Motor neuron (in vitro differentiated cells): ENCODE measurements at regions not wholly inside any gene's neighbourhood (a gene's known extent, or its start where the extent isn't known, plus 50 kb on each side); places are given as distances from the start of the nearest gene placed in this dataset.

Source experiments
- ATAC-seq, 8 experiments: fragments of 200-7000 bp; cut with Tn5 transposase; replicated peaks in 6 of 8; 2 replicates each; pipeline ENCODE4 v1.8.0; 2021; ENCODE audit warnings: mild to moderate bottlenecking in 8 of 8, moderate library complexity in 8 of 8
- H3K27ac ChIP-seq, 2 donors: fragments of 250-450 bp; sonication (Bioruptor Pico); 2 replicates each; pipeline ENCODE4 v1.9.0; 2021; ENCODE audit warnings: antibody characterized with exemption in 2 of 2, mild to moderate bottlenecking in 2 of 2, moderate library complexity in 1 of 2
- H3K4me1 ChIP-seq, 2 donors: fragments of 250-450 bp; sonication (Bioruptor Pico); replicated peaks in 1 of 2; 2 replicates each; pipeline ENCODE4 v1.6.1; 2021; ENCODE audit warnings: antibody characterized with exemption in 2 of 2, mild to moderate bottlenecking in 2 of 2, moderate library complexity in 1 of 2
- H3K4me3 ChIP-seq, 5 donors: fragments of 250-450 bp; sonication (Bioruptor Pico); 2 replicates each; pipeline ENCODE4 v1.9.0; 2021; ENCODE audit warnings: antibody characterized with exemption in 5 of 5, mild to moderate bottlenecking in 5 of 5, moderate library complexity in 4 of 5
- WGBS, 10 experiments: fragments of 450-650 bp; shearing (Covaris generic); methylation state at CpG; one replicate each; pipeline ENCODE4 v1.0.0; 2022; 5-methylcytosine and 5-hydroxymethylcytosine counted together
- in situ Hi-C, 9 experiments: fragments of 400-800 bp; cut with MboI; loops; one replicate each; pipeline ENCODE4 v1.15.0; 2021; ENCODE audit warnings: low sequenced_read_pairs in 9 of 9, low pct_unique_long_range_greater_than_20kb in 2 of 9; ENCODE audit not compliant: unreplicated experiment in 9 of 9

- no peak for ATAC-seq
- in situ Hi-C loops: no loop called here
- Histone ChIP-seq H3K4me1 (peaks cover 0 to 16% of the 10 kb centered on the region in 2 donors), H3K4me3 (no peak overlapping the region), H3K27ac (no peak overlapping the region)
- WGBS, 10 experiments: 100% methylated on average over 1 of the region's 1 CpG; no CpG with 5 or more reads in 8 of the 10 experiments
Measured at GRCh38 chr6:134451529-134451928, 133.6 kb upstream of the SGK1 start.

- ATAC-seq: peak in 1 of 8 experiments; percentile 7
- Histone ChIP-seq H3K27ac (no peak overlapping the region), H3K4me1 (peaks cover 0 to 22% of the 10 kb centered on the region in 2 donors), H3K4me3 (no peak overlapping the region)
- 0 to 90% (median 51%) methylated on average over 1 to 2 of the region's 2 CpGs; no CpG with 5 or more reads in 4 of the 10 experiments for WGBS, 10 experiments
- in situ Hi-C loops: loop anchor here in 1 of 9 experiments (25.0 kb wide), 2 partner anchors 188 to 363 kb away; no protein-coding TSS in a partner anchor
Measured at GRCh38 chr6:134449781-134450180, 131.9 kb upstream of the SGK1 start.

GRCh38 chr6:134449004-134449403 is 131.1 kb upstream of the SGK1 start:
- Histone ChIP-seq H3K4me1 (peaks cover 0 to 14% of the 10 kb centered on the region in 2 donors), H3K27ac (no peak overlapping the region), H3K4me3 (no peak overlapping the region)
- ATAC-seq: no peak
- in situ Hi-C loops: loop anchor here in 1 of 9 experiments (25.0 kb wide), 2 partner anchors 188 to 363 kb away; no protein-coding TSS in a partner anchor
- WGBS, 10 experiments: 80 to 100% (median 89%) methylated on average over 1 of the region's 1 CpG; no CpG with 5 or more reads in 4 of the 10 experiments

- Histone ChIP-seq H3K4me1 (peaks cover 0 to 6% of the 10 kb centered on the region in 2 donors), H3K4me3 (no peak overlapping the region), H3K27ac (no peak overlapping the region)
- peak in 3 of 8 experiments; percentile 20 to 43 (median 36) for ATAC-seq
- 0 to 93% (median 67%) methylated on average over 1 to 3 of the region's 3 CpGs; no CpG with 5 or more reads in 3 of the 10 experiments for WGBS, 10 experiments
- in situ Hi-C loops: loop anchor here in 1 of 9 experiments (25.0 kb wide), 2 partner anchors 189 to 364 kb away; no protein-coding TSS in a partner anchor
Measured at GRCh38 chr6:134447883-134448387, 130.0 kb upstream of the SGK1 start.

GRCh38 chr6:134447423-134447822 is 129.5 kb upstream of the SGK1 start:
- peaks cover 0 to 6% of the 10 kb centered on the region in 2 donors for H3K4me1 ChIP-seq
- WGBS, 10 experiments: 22 to 100% (median 78%) methylated on average over 2 to 3 of the region's 3 CpGs
- in situ Hi-C loops: loop anchor here in 1 of 9 experiments (25.0 kb wide), 2 partner anchors 190 to 365 kb away; no protein-coding TSS in a partner anchor
- H3K4me3 ChIP-seq: no peak overlapping the region
- ATAC-seq: no peak
- H3K27ac ChIP-seq: no peak overlapping the region

GRCh38 chr6:134446896-134447295 is 129.0 kb upstream of the SGK1 start:
- peak in 2 of 8 experiments; percentile 14 to 23 for ATAC-seq
- no peak overlapping the region for H3K27ac ChIP-seq
- WGBS, 10 experiments: 3 to 100% (median 70%) methylated on average over 3 of the region's 3 CpGs
- peaks cover 0 to 6% of the 10 kb centered on the region in 2 donors for H3K4me1 ChIP-seq
- no peak overlapping the region for H3K4me3 ChIP-seq
- in situ Hi-C loops: loop anchor here in 1 of 9 experiments (25.0 kb wide), 2 partner anchors 190 to 365 kb away; no protein-coding TSS in a partner anchor

GRCh38 chr6:134446218-134446848 is 128.4 kb upstream of the SGK1 start:
- ATAC-seq: peak; percentile 67 to 95 (median 92)
- WGBS, 10 experiments: 0 to 80% (median 50%) methylated on average over 1 to 6 of the region's 6 CpGs; no CpG with 5 or more reads in 1 of the 10 experiments
- H3K4me1 ChIP-seq: peaks cover 0 to 6% of the 10 kb centered on the region in 2 donors
- in situ Hi-C loops: loop anchor here in 1 of 9 experiments (25.0 kb wide), 2 partner anchors 191 to 366 kb away; no protein-coding TSS in a partner anchor
- no peak overlapping the region for H3K4me3 ChIP-seq
- H3K27ac ChIP-seq: no peak overlapping the region

- H3K4me1 ChIP-seq: peaks cover 0 to 6% of the 10 kb centered on the region in 2 donors
- 64 to 100% (median 76%) methylated on average over 1 to 4 of the region's 4 CpGs; no CpG with 5 or more reads in 3 of the 10 experiments for WGBS, 10 experiments
- H3K27ac ChIP-seq: no peak overlapping the region
- no peak for ATAC-seq
- in situ Hi-C loops: loop anchor here in 1 of 9 experiments (25.0 kb wide), 2 partner anchors 194 to 369 kb away; no protein-coding TSS in a partner anchor
- no peak overlapping the region for H3K4me3 ChIP-seq
Measured at GRCh38 chr6:134443009-134443408, 125.1 kb upstream of the SGK1 start.

- no peak for ATAC-seq
- peaks cover 0 to 6% of the 10 kb centered on the region in 2 donors for H3K4me1 ChIP-seq
- H3K27ac ChIP-seq: no peak overlapping the region
- H3K4me3 ChIP-seq: no peak overlapping the region
- in situ Hi-C loops: loop anchor here in 1 of 9 experiments (25.0 kb wide), 2 partner anchors 195 to 370 kb away; no protein-coding TSS in a partner anchor
Measured at GRCh38 chr6:134442073-134442472, 124.2 kb upstream of the SGK1 start.

- WGBS, 10 experiments: 57 to 85% (median 73%) methylated on average over 1 to 5 of the region's 5 CpGs; no CpG with 5 or more reads in 2 of the 10 experiments
- no peak overlapping the region for H3K4me3 ChIP-seq
- no peak for ATAC-seq
- H3K27ac ChIP-seq: no peak overlapping the region
- H3K4me1 ChIP-seq: peaks cover 0 to 9% of the 10 kb centered on the region in 2 donors
- in situ Hi-C loops: loop anchor here in 1 of 9 experiments (25.0 kb wide), 2 partner anchors 198 to 373 kb away; no protein-coding TSS in a partner anchor
Measured at GRCh38 chr6:134438837-134439236, 120.9 kb upstream of the SGK1 start.

GRCh38 chr6:134437376-134437775 is 119.5 kb upstream of the SGK1 start:
- ATAC-seq: peak in 2 of 8 experiments; percentile 35 to 43
- H3K27ac ChIP-seq: no peak overlapping the region
- H3K4me3 ChIP-seq: no peak overlapping the region
- WGBS, 10 experiments: 42 to 100% (median 81%) methylated on average over 1 to 4 of the region's 4 CpGs
- in situ Hi-C loops: loop anchor here in 1 of 9 experiments (25.0 kb wide), 2 partner anchors 200 to 375 kb away; no protein-coding TSS in a partner anchor
- H3K4me1 ChIP-seq: peaks cover 0 to 9% of the 10 kb centered on the region in 2 donors

- in situ Hi-C loops: loop anchor here in 1 of 9 experiments (25.0 kb wide), 2 partner anchors 200 to 375 kb away; no protein-coding TSS in a partner anchor
- peaks cover 0 to 9% of the 10 kb centered on the region in 2 donors for H3K4me1 ChIP-seq
- WGBS, 10 experiments: 33 to 100% (median 100%) methylated on average over 1 of the region's 1 CpG; no CpG with 5 or more reads in 3 of the 10 experiments
- no peak overlapping the region for H3K27ac ChIP-seq
- peak in 1 of 8 experiments; percentile 11 for ATAC-seq
- H3K4me3 ChIP-seq: no peak overlapping the region
Measured at GRCh38 chr6:134436950-134437349, 119.0 kb upstream of the SGK1 start.
